ENCODE measurements at regions not wholly inside any gene's neighbourhood (a gene's known extent, or its start where the extent isn't known, plus 50 kb on each side); places are given as distances from the start of the nearest gene placed in this dataset.
"Not testable (repeated sequence)": the region's sequence is repeated elsewhere in the genome, so short reads cannot be mapped to it uniquely, and the experiment has no call there.

GRCh38 chr20:11660673-11661072 lies 257.0 kb upstream of the BTBD3 start:
- DNase-seq = no peak

- no peak for DNase-seq
Observed at GRCh38 chr20:11671015-11671511, 246.6 kb upstream of the BTBD3 start.

- DNase-seq = no peak
Observed at GRCh38 chr20:11672959-11673358, 244.7 kb upstream of the BTBD3 start.

GRCh38 chr20:11675920-11676629 lies 241.6 kb upstream of the BTBD3 start:
- DNase-seq = no peak

GRCh38 chr20:11676630-11677287 lies 240.9 kb upstream of the BTBD3 start:
- peak; percentile 77 for DNase-seq

- DNase-seq = no peak
Observed at GRCh38 chr20:11677428-11677827, 240.3 kb upstream of the BTBD3 start.

GRCh38 chr20:11677836-11678235 lies 239.9 kb upstream of the BTBD3 start:
- DNase-seq = no peak

GRCh38 chr20:11682285-11682684 lies 235.4 kb upstream of the BTBD3 start:
- no peak for DNase-seq

GRCh38 chr20:11686195-11686594 lies 231.5 kb upstream of the BTBD3 start:
- DNase-seq = no peak

GRCh38 chr20:11686820-11687543 lies 230.7 kb upstream of the BTBD3 start:
- peak; percentile 11 for DNase-seq

- no peak for DNase-seq
Observed at GRCh38 chr20:11687546-11688292, 230.0 kb upstream of the BTBD3 start.

GRCh38 chr20:11689262-11689661 lies 228.4 kb upstream of the BTBD3 start:
- no peak for DNase-seq

- DNase-seq = no peak
Observed at GRCh38 chr20:11691766-11692165, 225.9 kb upstream of the BTBD3 start.

- DNase-seq = peak; percentile 50
Observed at GRCh38 chr20:11692567-11692966, 225.1 kb upstream of the BTBD3 start.

GRCh38 chr20:11694467-11694866 lies 223.2 kb upstream of the BTBD3 start:
- no peak for DNase-seq

- no peak for DNase-seq
Observed at GRCh38 chr20:11697055-11697454, 220.6 kb upstream of the BTBD3 start.

- no peak for DNase-seq
Observed at GRCh38 chr20:11697646-11698045, 220.0 kb upstream of the BTBD3 start.

- DNase-seq = no peak
Observed at GRCh38 chr20:11698124-11698523, 219.6 kb upstream of the BTBD3 start.

GRCh38 chr20:11700831-11701230 lies 216.9 kb upstream of the BTBD3 start:
- no peak for DNase-seq

- DNase-seq = no peak
Observed at GRCh38 chr20:11702721-11703518, 214.8 kb upstream of the BTBD3 start.

- DNase-seq = no peak
Observed at GRCh38 chr20:11705512-11705911, 212.2 kb upstream of the BTBD3 start.

GRCh38 chr20:11708223-11708622 lies 209.5 kb upstream of the BTBD3 start:
- DNase-seq = not testable (repeated sequence)

Data from dermis blood vessel endothelial cell (primary cell).